ENCODE measurements at regions not wholly inside any gene's neighbourhood (a gene's known extent, or its start where the extent isn't known, plus 50 kb on each side); places are given as distances from the start of the nearest gene placed in this dataset.

- Histone ChIP-seq H3K27ac (no peak overlapping the region), H3K9me2 (replicated peaks; ENCODE audit: insufficient read depth) (no peaks in the 10 kb centered on the region), H4K20me1 (ENCODE audit: insufficient read depth, poor library complexity, severe bottlenecking) (no peaks in the 10 kb centered on the region), H3K4me1 (ENCODE audit: insufficient read depth) (no peaks in the 10 kb centered on the region), H3K9me3 (ENCODE audit: low read depth) (no peaks in the 10 kb centered on the region), H3K4me2 (no peak overlapping the region), H3K79me2 (no peaks in the 10 kb centered on the region), H3K36me3 (replicated peaks; ENCODE audit: insufficient read depth, low read depth) (no peaks in the 10 kb centered on the region), H2AFZ (no peak overlapping the region), H3K27me3 (no peaks in the 10 kb centered on the region), H3K4me3 (no peak overlapping the region)
- DNase-seq (ENCODE audit: low spot score): no peak
- WGBS (ENCODE audit: low lambda C conversion rate, missing lambda C conversion rate): 85% methylated on average over 1 of the region's 1 CpG
- TF ChIP-seq EZH2phosphoT487 (IDR thresholded peaks at IDR 0.05; ENCODE audit: low read depth, severe bottlenecking, unreplicated experiment) (no peak), CTCF (IDR thresholded peaks at IDR 0.05; ENCODE audit: poor library complexity) (no peak), EZH2 (IDR thresholded peaks at IDR 0.05; ENCODE audit: borderline replicate concordance) (no peak)
These were observed 305.0 kb downstream of the INSC start for GRCh38 chr11:15419696-15420095.

GRCh38 chr11:15430381-15430780 is 315.7 kb downstream of the INSC start:
- no peaks in the 10 kb centered on the region for H3K9me3 ChIP-seq (ENCODE audit: low read depth)
- H3K4me1 ChIP-seq (ENCODE audit: insufficient read depth): no peaks in the 10 kb centered on the region
- 92% methylated on average over 3 of the region's 3 CpGs for WGBS (ENCODE audit: low lambda C conversion rate, missing lambda C conversion rate)
- H4K20me1 ChIP-seq (ENCODE audit: insufficient read depth, poor library complexity, severe bottlenecking): no peaks in the 10 kb centered on the region
- H3K27me3 ChIP-seq: no peaks in the 10 kb centered on the region
- no peaks in the 10 kb centered on the region for H3K9me2 ChIP-seq (replicated peaks; ENCODE audit: insufficient read depth)
- no peak overlapping the region for H3K27ac ChIP-seq
- no peak overlapping the region for H3K4me2 ChIP-seq
- no peak overlapping the region for H2AFZ ChIP-seq
- H3K4me3 ChIP-seq: no peak overlapping the region
- H3K79me2 ChIP-seq: no peaks in the 10 kb centered on the region
- TF ChIP-seq EZH2phosphoT487 (IDR thresholded peaks at IDR 0.05; ENCODE audit: low read depth, severe bottlenecking, unreplicated experiment) (no peak), CTCF (IDR thresholded peaks at IDR 0.05; ENCODE audit: poor library complexity) (no peak), EZH2 (IDR thresholded peaks at IDR 0.05; ENCODE audit: borderline replicate concordance) (no peak)
- no peaks in the 10 kb centered on the region for H3K36me3 ChIP-seq (replicated peaks; ENCODE audit: insufficient read depth, low read depth)
- DNase-seq (ENCODE audit: low spot score): no peak

GRCh38 chr11:15434529-15434928 is 319.8 kb downstream of the INSC start:
- H3K9me2 ChIP-seq (replicated peaks; ENCODE audit: insufficient read depth): no peaks in the 10 kb centered on the region
- no peaks in the 10 kb centered on the region for H3K36me3 ChIP-seq (replicated peaks; ENCODE audit: insufficient read depth, low read depth)
- no peak overlapping the region for H3K4me3 ChIP-seq
- no peak overlapping the region for H3K4me2 ChIP-seq
- no peaks in the 10 kb centered on the region for H3K27me3 ChIP-seq
- no peak overlapping the region for H2AFZ ChIP-seq
- H3K79me2 ChIP-seq: no peaks in the 10 kb centered on the region
- DNase-seq (ENCODE audit: low spot score): no peak
- TF ChIP-seq EZH2phosphoT487 (IDR thresholded peaks at IDR 0.05; ENCODE audit: low read depth, severe bottlenecking, unreplicated experiment) (no peak), EZH2 (IDR thresholded peaks at IDR 0.05; ENCODE audit: borderline replicate concordance) (no peak), CTCF (IDR thresholded peaks at IDR 0.05; ENCODE audit: poor library complexity) (no peak)
- no peaks in the 10 kb centered on the region for H3K9me3 ChIP-seq (ENCODE audit: low read depth)
- no peaks in the 10 kb centered on the region for H3K4me1 ChIP-seq (ENCODE audit: insufficient read depth)
- no peaks in the 10 kb centered on the region for H4K20me1 ChIP-seq (ENCODE audit: insufficient read depth, poor library complexity, severe bottlenecking)
- no peak overlapping the region for H3K27ac ChIP-seq
- 36% methylated on average over 3 of the region's 3 CpGs for WGBS (ENCODE audit: low lambda C conversion rate, missing lambda C conversion rate)

GRCh38 chr11:15446315-15446714 is 331.6 kb downstream of the INSC start:
- Histone ChIP-seq H3K4me3 (no peak overlapping the region), H3K36me3 (replicated peaks; ENCODE audit: insufficient read depth, low read depth) (no peaks in the 10 kb centered on the region), H3K9me3 (ENCODE audit: low read depth) (no peaks in the 10 kb centered on the region), H3K4me1 (ENCODE audit: insufficient read depth) (no peaks in the 10 kb centered on the region), H4K20me1 (ENCODE audit: insufficient read depth, poor library complexity, severe bottlenecking) (no peaks in the 10 kb centered on the region), H3K9me2 (replicated peaks; ENCODE audit: insufficient read depth) (no peaks in the 10 kb centered on the region), H3K27me3 (no peaks in the 10 kb centered on the region), H3K79me2 (no peaks in the 10 kb centered on the region), H2AFZ (no peak overlapping the region), H3K4me2 (no peak overlapping the region), H3K27ac (no peak overlapping the region)
- DNase-seq (ENCODE audit: low spot score): no peak
- TF ChIP-seq EZH2 (IDR thresholded peaks at IDR 0.05; ENCODE audit: borderline replicate concordance) (no peak), CTCF (IDR thresholded peaks at IDR 0.05; ENCODE audit: poor library complexity) (no peak), EZH2phosphoT487 (IDR thresholded peaks at IDR 0.05; ENCODE audit: low read depth, severe bottlenecking, unreplicated experiment) (no peak)
- WGBS (ENCODE audit: low lambda C conversion rate, missing lambda C conversion rate): 89% methylated on average over 4 of the region's 4 CpGs
